Gastrocnemius medialis (tissue), 4 donors: ENCODE measurements at regions not wholly inside any gene's neighbourhood (a gene's known extent, or its start where the extent isn't known, plus 50 kb on each side); places are given as distances from the start of the nearest gene placed in this dataset.

Experiments used
- ATAC-seq, 2 donors: fragments of 150-250 bp; one replicate each; pipeline ENCODE4 v1.9.1; 2016
- DNase-seq, 2 donors: peaks; one replicate each; pipeline ENCODE4 v3.0.0-alpha.2; 2019
- H3K27ac ChIP-seq, 4 donors: fragments of 200-600 bp; sonication (generic); 1 replicate in 1 of 4; 2 replicates in 3 of 4; pipeline ENCODE4 v1.5.1; 2016 to 2018; ENCODE audit warnings: mild to moderate bottlenecking in 2 of 4, moderate library complexity in 1 of 4
- H3K27me3 ChIP-seq, 3 donors: fragments of 200-600 bp; sonication (generic) in 2 of 3; 1 replicate in 1 of 3; 2 replicates in 2 of 3; pipeline versions ENCODE4 v1.5.1 to v1.6.0; 2016 to 2019; ENCODE audit warnings: mild to moderate bottlenecking in 1 of 3, moderate library complexity in 1 of 3
- H3K36me3 ChIP-seq, 2 donors: fragments of 200-600 bp; sonication (generic) in 1 of 2; one replicate each; pipeline ENCODE4 v1.5.1; 2017 to 2018
- H3K4me1 ChIP-seq, 2 donors: fragments of 200-600 bp; sonication (generic) in 1 of 2; one replicate each; pipeline ENCODE4 v1.5.1; 2016 to 2017; ENCODE audit warnings: mild to moderate bottlenecking in 2 of 2
- H3K4me3 ChIP-seq, 4 donors: fragments of 200-600 bp; sonication (generic) in 3 of 4; 1 replicate in 1 of 4; 2 replicates in 3 of 4; pipeline ENCODE4 v1.5.1; 2016 to 2019; ENCODE audit warnings: mild to moderate bottlenecking in 2 of 4
- H3K9me3 ChIP-seq, 3 donors: fragments of 200-600 bp; sonication (generic) in 2 of 3; 1 replicate in 1 of 3; 2 replicates in 2 of 3; pipeline ENCODE4 v1.5.1; 2016 to 2019
- POLR2A ChIP-seq, 2 donors: fragments of 450-650 bp; IDR thresholded peaks; one replicate each; pipeline ENCODE4 v1.6.1; 2017; ENCODE audit warnings: antibody characterized with exemption in 2 of 2, mild to moderate bottlenecking in 2 of 2, moderate library complexity in 2 of 2
- in situ Hi-C, 4 donors: fragments of 200-750 bp; cut with MboI; loops; one replicate each; pipeline versions ENCODE4 v1.15.0 to v1.8.0; 2017; ENCODE audit warnings: low sequenced_read_pairs in 4 of 4
- intact Hi-C: fragments of 100-400 bp; cut with DNase I; formaldehyde crosslinking; loops from one replicate; pipeline ENCODE4 v1.15.1; 2023; ENCODE audit warnings: low total_unique reads
- TF ChIP-seq, protein P1 (sequence below), 5 experiments: fragments of 450-650 bp in 3 of 5; fragments of 200-600 bp in 2 of 5; sonication (generic) in 2 of 5; IDR thresholded peaks in 4 of 5; conservative IDR thresholded peaks in 1 of 5; 1 replicate in 4 of 5; 2 replicates in 1 of 5; pipeline ENCODE4 v1.5.1; 2016 to 2019; ENCODE audit warnings: antibody characterized with exemption in 5 of 5, mild to moderate bottlenecking in 3 of 5, moderate library complexity in 3 of 5

DNA sequence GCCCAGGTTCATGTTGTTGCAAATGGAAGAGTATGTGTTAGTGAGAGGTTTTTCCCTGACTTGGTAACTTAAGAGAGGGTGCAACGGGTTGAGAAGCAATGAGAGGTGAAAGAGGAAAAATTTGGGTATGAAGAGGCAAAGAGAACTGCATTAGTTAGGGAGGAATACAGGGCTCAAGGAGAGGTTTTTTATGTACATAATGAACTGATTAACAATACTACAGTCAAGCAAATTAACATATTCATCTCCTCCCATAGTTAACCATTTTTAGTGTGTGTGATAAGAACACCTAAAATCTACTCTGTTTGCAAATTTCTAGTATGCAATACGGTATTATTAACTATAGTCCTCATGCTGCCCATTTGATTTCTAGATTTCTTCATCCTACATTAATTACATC lies 79.5 kb upstream of the HTR1E start:
- intact Hi-C loops (no loop called here), in situ Hi-C loops (no loop called here)
- no peak for DNase-seq
- H3K4me1 ChIP-seq = no peaks in the 10 kb centered on the region
- TF ChIP-seq, protein P1, sequence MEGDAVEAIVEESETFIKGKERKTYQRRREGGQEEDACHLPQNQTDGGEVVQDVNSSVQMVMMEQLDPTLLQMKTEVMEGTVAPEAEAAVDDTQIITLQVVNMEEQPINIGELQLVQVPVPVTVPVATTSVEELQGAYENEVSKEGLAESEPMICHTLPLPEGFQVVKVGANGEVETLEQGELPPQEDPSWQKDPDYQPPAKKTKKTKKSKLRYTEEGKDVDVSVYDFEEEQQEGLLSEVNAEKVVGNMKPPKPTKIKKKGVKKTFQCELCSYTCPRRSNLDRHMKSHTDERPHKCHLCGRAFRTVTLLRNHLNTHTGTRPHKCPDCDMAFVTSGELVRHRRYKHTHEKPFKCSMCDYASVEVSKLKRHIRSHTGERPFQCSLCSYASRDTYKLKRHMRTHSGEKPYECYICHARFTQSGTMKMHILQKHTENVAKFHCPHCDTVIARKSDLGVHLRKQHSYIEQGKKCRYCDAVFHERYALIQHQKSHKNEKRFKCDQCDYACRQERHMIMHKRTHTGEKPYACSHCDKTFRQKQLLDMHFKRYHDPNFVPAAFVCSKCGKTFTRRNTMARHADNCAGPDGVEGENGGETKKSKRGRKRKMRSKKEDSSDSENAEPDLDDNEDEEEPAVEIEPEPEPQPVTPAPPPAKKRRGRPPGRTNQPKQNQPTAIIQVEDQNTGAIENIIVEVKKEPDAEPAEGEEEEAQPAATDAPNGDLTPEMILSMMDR (IDR thresholded peaks at IDR 0.05 in 4 of 5, conservative IDR thresholded peaks at IDR 0.05 in 1 of 5) = no peak
- TF ChIP-seq POLR2A (IDR thresholded peaks at IDR 0.05) = no peak
- H3K9me3 ChIP-seq = no peaks in the 10 kb centered on the region
- H3K36me3 ChIP-seq = no peaks in the 10 kb centered on the region
- no peak overlapping the region for H3K4me3 ChIP-seq
- H3K27ac ChIP-seq = no peak overlapping the region
- ATAC-seq = no peak
- no peaks in the 10 kb centered on the region for H3K27me3 ChIP-seq

DNA sequence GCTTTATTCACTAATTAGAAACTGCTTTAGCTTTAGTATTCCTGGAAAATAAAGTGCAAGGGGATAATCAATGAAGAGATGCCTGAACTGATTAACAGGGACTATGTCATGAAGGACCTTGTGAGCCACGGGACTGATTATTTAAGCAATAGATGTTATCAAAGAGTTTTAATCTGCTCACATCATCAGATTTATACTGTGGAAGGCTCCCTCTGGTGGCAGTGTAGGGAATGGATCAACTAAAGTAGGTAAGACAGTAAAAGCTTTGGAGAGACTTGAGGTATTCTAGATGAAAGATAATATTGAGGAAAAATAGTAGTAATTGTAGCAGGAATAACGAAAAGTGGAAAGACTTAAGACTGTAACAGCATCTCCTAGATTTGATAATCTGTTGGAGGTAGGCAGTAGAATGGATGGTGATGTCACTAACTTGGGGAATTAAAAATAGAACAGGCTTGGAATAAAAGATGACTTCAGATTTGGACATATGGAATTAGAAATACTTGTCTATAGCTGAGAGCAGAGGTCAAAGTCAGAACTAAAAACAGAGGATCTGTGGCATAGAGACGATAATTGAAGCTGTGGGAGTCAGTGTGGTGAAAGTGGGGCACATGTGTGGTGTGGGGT lies 80.3 kb upstream of the HTR1E start:
- in situ Hi-C loops = no loop called here
- Histone ChIP-seq H3K36me3 (no peaks in the 10 kb centered on the region), H3K9me3 (no peaks in the 10 kb centered on the region), H3K27ac (no peak overlapping the region), H3K4me3 (no peak overlapping the region), H3K27me3 (no peaks in the 10 kb centered on the region), H3K4me1 (no peaks in the 10 kb centered on the region)
- no peak for DNase-seq
- intact Hi-C loops = no loop called here
- no peak for TF ChIP-seq POLR2A (IDR thresholded peaks at IDR 0.05)
- TF ChIP-seq, protein P1 (IDR thresholded peaks at IDR 0.05 in 4 of 5, conservative IDR thresholded peaks at IDR 0.05 in 1 of 5) = peak in 4 of 5 experiments; percentile 15 to 52 (median 38)
- no peak for ATAC-seq

DNA sequence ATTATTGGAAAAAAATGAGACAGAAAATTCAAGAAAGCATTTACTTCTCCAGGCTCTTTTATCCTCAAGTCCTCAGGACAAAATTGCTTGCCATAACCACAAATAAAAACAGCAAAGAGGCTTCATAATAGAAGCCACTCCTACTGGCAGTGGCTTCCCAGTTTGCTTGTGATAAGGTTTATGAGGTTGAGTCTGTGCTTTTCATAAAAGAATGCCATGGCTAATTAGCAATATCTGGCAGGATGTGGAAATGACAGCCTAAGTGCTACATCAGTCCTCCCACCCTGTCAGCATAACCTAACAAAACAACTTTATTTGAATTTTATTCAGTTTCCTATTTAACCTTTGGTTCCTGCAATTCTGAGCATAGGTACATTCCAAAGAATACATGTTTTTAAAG lies 80.9 kb upstream of the HTR1E start:
- H3K4me3 ChIP-seq = no peak overlapping the region
- in situ Hi-C loops (no loop called here), intact Hi-C loops (no loop called here)
- no peak for DNase-seq
- no peaks in the 10 kb centered on the region for H3K36me3 ChIP-seq
- H3K27me3 ChIP-seq = no peaks in the 10 kb centered on the region
- no peak for ATAC-seq
- no peaks in the 10 kb centered on the region for H3K9me3 ChIP-seq
- TF ChIP-seq, protein P1 (IDR thresholded peaks at IDR 0.05 in 4 of 5, conservative IDR thresholded peaks at IDR 0.05 in 1 of 5) = no peak
- TF ChIP-seq POLR2A (IDR thresholded peaks at IDR 0.05) = no peak
- no peak overlapping the region for H3K27ac ChIP-seq
- H3K4me1 ChIP-seq = no peaks in the 10 kb centered on the region

DNA sequence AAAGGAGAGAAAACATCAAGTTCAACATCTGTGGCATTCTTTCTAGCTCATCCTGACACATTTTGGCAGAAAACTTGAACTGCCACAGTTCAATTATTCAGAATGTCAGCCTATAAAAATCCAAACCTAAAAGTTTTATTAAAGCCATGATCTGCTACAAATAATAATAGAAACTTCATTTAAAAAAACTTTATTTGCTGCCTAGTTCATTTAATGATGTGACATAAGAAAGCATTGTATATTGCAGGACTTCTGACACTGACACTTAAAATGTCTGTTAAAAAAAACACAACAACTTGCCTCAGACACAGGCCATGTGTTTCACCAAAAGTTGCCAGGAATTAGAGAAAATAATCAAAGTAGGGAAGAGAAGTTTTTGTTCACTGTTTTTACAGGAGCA lies 88.3 kb upstream of the HTR1E start:
- Histone ChIP-seq H3K9me3 (no peaks in the 10 kb centered on the region), H3K4me3 (no peak overlapping the region), H3K4me1 (no peaks in the 10 kb centered on the region), H3K36me3 (no peaks in the 10 kb centered on the region), H3K27me3 (no peaks in the 10 kb centered on the region), H3K27ac (no peak overlapping the region)
- TF ChIP-seq, protein P1 (IDR thresholded peaks at IDR 0.05 in 4 of 5, conservative IDR thresholded peaks at IDR 0.05 in 1 of 5) = no peak
- TF ChIP-seq POLR2A (IDR thresholded peaks at IDR 0.05) = no peak
- ATAC-seq = no peak
- in situ Hi-C loops (no loop called here), intact Hi-C loops (no loop called here)
- no peak for DNase-seq

DNA sequence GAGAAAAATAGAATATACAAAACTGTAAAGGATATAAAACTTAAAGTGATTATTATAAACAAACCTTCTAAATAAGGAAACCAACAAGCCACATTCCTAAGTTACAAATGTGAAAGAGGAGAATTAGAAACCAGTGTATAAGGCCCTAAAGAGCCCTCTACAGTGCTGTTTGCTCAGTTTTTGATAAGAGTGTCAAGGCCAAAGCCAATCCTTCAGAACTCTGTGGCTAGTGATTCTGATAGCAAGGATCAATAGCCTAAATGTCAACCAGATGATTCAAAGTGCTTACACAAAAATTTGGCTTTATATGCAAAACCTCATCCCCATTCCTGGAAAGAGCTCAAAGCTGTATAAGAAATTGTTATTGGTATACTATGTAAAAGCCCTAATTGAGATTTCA lies 104.6 kb upstream of the HTR1E start:
- no peak overlapping the region for H3K27ac ChIP-seq
- H3K4me3 ChIP-seq = no peak overlapping the region
- in situ Hi-C loops (no loop called here), intact Hi-C loops (no loop called here)
- H3K9me3 ChIP-seq = no peaks in the 10 kb centered on the region
- H3K27me3 ChIP-seq = no peaks in the 10 kb centered on the region
- H3K36me3 ChIP-seq = no peaks in the 10 kb centered on the region
- no peak for ATAC-seq
- DNase-seq = no peak
- TF ChIP-seq POLR2A (IDR thresholded peaks at IDR 0.05) = no peak
- TF ChIP-seq, protein P1 (IDR thresholded peaks at IDR 0.05 in 4 of 5, conservative IDR thresholded peaks at IDR 0.05 in 1 of 5) = no peak
- H3K4me1 ChIP-seq = no peaks in the 10 kb centered on the region
